Activated B cell treated with CpG ODN at 0.5 μM for 24 hours (primary cell): ENCODE measurements at regions not wholly inside any gene's neighbourhood (a gene's known extent, or its start where the extent isn't known, plus 50 kb on each side); places are given as distances from the start of the nearest gene placed in this dataset.

Source experiments
- ATAC-seq: fragments of 200-7000 bp; cut with Tn5 transposase; one replicate; pipeline ENCODE4 v1.10.0; 2021; ENCODE audit warnings: low read depth, mild to moderate bottlenecking, moderate library complexity
- CTCF ChIA-PET: fragments of 350-600 bp; sonication (Branson Sonifier 250); formaldehyde crosslinking; loops from one replicate; lab custom pipeline; 2021; ENCODE audit warnings: antibody characterized with exemption; lab: Charles Lee
- POLR2A ChIA-PET: fragments of 350-600 bp; sonication (Branson Sonifier 250); formaldehyde crosslinking; loops from one replicate; lab custom pipeline; 2021; ENCODE audit warnings: antibody characterized with exemption; lab: Charles Lee
- DNase-seq: peaks from one replicate; pipeline ENCODE4 v3.0.0; 2022
- H3K27ac Mint-ChIP-seq: one replicate; pipeline ENCODE4 v1.8.0; 2020; ENCODE audit warnings: mixed read lengths
- H3K27me3 Mint-ChIP-seq: one replicate; pipeline ENCODE4 v1.8.0; 2021; ENCODE audit warnings: mixed read lengths
- H3K36me3 Mint-ChIP-seq: one replicate; pipeline ENCODE4 v1.8.0; 2021; ENCODE audit warnings: low read depth, mixed read lengths
- H3K4me1 Mint-ChIP-seq: one replicate; pipeline ENCODE4 v1.8.0; 2021; ENCODE audit warnings: mixed read lengths
- H3K4me3 Mint-ChIP-seq: one replicate; pipeline ENCODE4 v1.8.0; 2020; ENCODE audit warnings: mild to moderate bottlenecking, mixed read lengths
- H3K9me3 Mint-ChIP-seq: one replicate; pipeline ENCODE4 v1.8.0; 2020; ENCODE audit warnings: mixed read lengths
- CTCF ChIP-seq: fragments of 200-600 bp; IDR thresholded peaks from one replicate; pipeline ENCODE4 v1.8.0; 2022; ENCODE audit warnings: antibody characterized with exemption, mild to moderate bottlenecking
- intact Hi-C: fragments of 100-400 bp; cut with micrococcal nuclease; formaldehyde crosslinking; loops from one replicate; pipeline ENCODE4 v1.15.1; 2024

GRCh38 chr9:74064702-74065101 is 432.4 kb upstream of the RORB start:
- ATAC-seq (no peak), DNase-seq (no peak)
- no peak overlapping the region for H3K27ac Mint-ChIP-seq
- POLR2A ChIA-PET = no interaction called here
- no peak for TF ChIP-seq CTCF
- H3K4me3 Mint-ChIP-seq = no peak overlapping the region
- intact Hi-C loops = no loop called here
- H3K4me1 Mint-ChIP-seq = no peaks in the 10 kb centered on the region
- CTCF ChIA-PET = no interaction called here
- H3K36me3 Mint-ChIP-seq = no peaks in the 10 kb centered on the region
- no peaks in the 10 kb centered on the region for H3K9me3 Mint-ChIP-seq
- H3K27me3 Mint-ChIP-seq = no peaks in the 10 kb centered on the region

GRCh38 chr9:74066128-74066527 is 431.0 kb upstream of the RORB start:
- ATAC-seq (no peak), DNase-seq (no peak)
- intact Hi-C loops = no loop called here
- no peak for TF ChIP-seq CTCF
- H3K9me3 Mint-ChIP-seq = no peaks in the 10 kb centered on the region
- no peak overlapping the region for H3K27ac Mint-ChIP-seq
- POLR2A ChIA-PET = no interaction called here
- CTCF ChIA-PET = no interaction called here
- H3K4me1 Mint-ChIP-seq = no peaks in the 10 kb centered on the region
- no peak overlapping the region for H3K4me3 Mint-ChIP-seq
- no peaks in the 10 kb centered on the region for H3K27me3 Mint-ChIP-seq
- H3K36me3 Mint-ChIP-seq = no peaks in the 10 kb centered on the region

- ChIA-PET POLR2A (no interaction called here), CTCF (no interaction called here)
- intact Hi-C loops = no loop called here
- Mint-ChIP-seq H3K9me3 (no peaks in the 10 kb centered on the region), H3K27ac (no peak overlapping the region), H3K4me3 (no peak overlapping the region), H3K36me3 (no peaks in the 10 kb centered on the region), H3K27me3 (no peaks in the 10 kb centered on the region), H3K4me1 (no peaks in the 10 kb centered on the region)
- ATAC-seq (no peak), DNase-seq (no peak)
- no peak for TF ChIP-seq CTCF
These were observed 430.5 kb upstream of the RORB start for GRCh38 chr9:74066605-74067004.

GRCh38 chr9:74071502-74071901 is 425.6 kb upstream of the RORB start:
- TF ChIP-seq CTCF = no peak
- no peak overlapping the region for H3K4me3 Mint-ChIP-seq
- no peaks in the 10 kb centered on the region for H3K36me3 Mint-ChIP-seq
- no peak overlapping the region for H3K27ac Mint-ChIP-seq
- CTCF ChIA-PET = no interaction called here
- H3K27me3 Mint-ChIP-seq = no peaks in the 10 kb centered on the region
- peaks cover 4% of the 10 kb centered on the region for H3K9me3 Mint-ChIP-seq
- no peaks in the 10 kb centered on the region for H3K4me1 Mint-ChIP-seq
- POLR2A ChIA-PET = no interaction called here
- intact Hi-C loops = no loop called here
- DNase-seq (no peak), ATAC-seq (no peak)

- Mint-ChIP-seq H3K9me3 (peaks cover 7% of the 10 kb centered on the region), H3K4me3 (no peak overlapping the region), H3K27ac (no peak overlapping the region), H3K27me3 (no peaks in the 10 kb centered on the region), H3K4me1 (no peaks in the 10 kb centered on the region), H3K36me3 (no peaks in the 10 kb centered on the region)
- TF ChIP-seq CTCF = no peak
- DNase-seq (no peak), ATAC-seq (no peak)
- POLR2A ChIA-PET = no interaction called here
- CTCF ChIA-PET = no interaction called here
- intact Hi-C loops = no loop called here
These were observed 423.2 kb upstream of the RORB start for GRCh38 chr9:74073897-74074296.
